ENCODE measurements at regions not wholly inside any gene's neighbourhood (a gene's known extent, or its start where the extent isn't known, plus 50 kb on each side); places are given as distances from the start of the nearest gene placed in this dataset.

- Histone ChIP-seq H3K4me1 (ENCODE audit: control insufficient read depth, insufficient read depth, low read length, unreplicated experiment) (no peaks in the 10 kb centered on the region), H3K36me3 (ENCODE audit: insufficient read depth, low read length) (no peaks in the 10 kb centered on the region), H3K27me3 (ENCODE audit: insufficient read depth, low read length) (no peaks in the 10 kb centered on the region), H2AFZ (ENCODE audit: low read length, unreplicated experiment) (no peak overlapping the region), H3K79me2 (ENCODE audit: control insufficient read depth, insufficient read depth, low read length, unreplicated experiment) (no peaks in the 10 kb centered on the region), H3K4me3 (ENCODE audit: low read depth, low read length) (no peak overlapping the region), H3K27ac (ENCODE audit: low read depth, low read length) (no peak overlapping the region)
Observed at GRCh38 chr2:857081-857480, 93.6 kb upstream of the SNTG2 start.

GRCh38 chr2:856456-856855 is 94.2 kb upstream of the SNTG2 start:
- no peaks in the 10 kb centered on the region for H3K27me3 ChIP-seq (ENCODE audit: insufficient read depth, low read length)
- H3K36me3 ChIP-seq (ENCODE audit: insufficient read depth, low read length): no peaks in the 10 kb centered on the region
- no peaks in the 10 kb centered on the region for H3K79me2 ChIP-seq (ENCODE audit: control insufficient read depth, insufficient read depth, low read length, unreplicated experiment)
- H3K27ac ChIP-seq (ENCODE audit: low read depth, low read length): no peak overlapping the region
- H3K4me3 ChIP-seq (ENCODE audit: low read depth, low read length): no peak overlapping the region
- H2AFZ ChIP-seq (ENCODE audit: low read length, unreplicated experiment): no peak overlapping the region
- H3K4me1 ChIP-seq (ENCODE audit: control insufficient read depth, insufficient read depth, low read length, unreplicated experiment): no peaks in the 10 kb centered on the region

- no peaks in the 10 kb centered on the region for H3K4me1 ChIP-seq (ENCODE audit: control insufficient read depth, insufficient read depth, low read length, unreplicated experiment)
- H3K79me2 ChIP-seq (ENCODE audit: control insufficient read depth, insufficient read depth, low read length, unreplicated experiment): no peaks in the 10 kb centered on the region
- no peaks in the 10 kb centered on the region for H3K27me3 ChIP-seq (ENCODE audit: insufficient read depth, low read length)
- no peaks in the 10 kb centered on the region for H3K36me3 ChIP-seq (ENCODE audit: insufficient read depth, low read length)
- H2AFZ ChIP-seq (ENCODE audit: low read length, unreplicated experiment): no peak overlapping the region
- H3K27ac ChIP-seq (ENCODE audit: low read depth, low read length): no peak overlapping the region
- no peak overlapping the region for H3K4me3 ChIP-seq (ENCODE audit: low read depth, low read length)
Observed at GRCh38 chr2:856041-856440, 94.6 kb upstream of the SNTG2 start.

- H3K27ac ChIP-seq (ENCODE audit: low read depth, low read length): no peak overlapping the region
- no peak overlapping the region for H2AFZ ChIP-seq (ENCODE audit: low read length, unreplicated experiment)
- no peaks in the 10 kb centered on the region for H3K4me1 ChIP-seq (ENCODE audit: control insufficient read depth, insufficient read depth, low read length, unreplicated experiment)
- H3K4me3 ChIP-seq (ENCODE audit: low read depth, low read length): no peak overlapping the region
- H3K27me3 ChIP-seq (ENCODE audit: insufficient read depth, low read length): no peaks in the 10 kb centered on the region
- H3K36me3 ChIP-seq (ENCODE audit: insufficient read depth, low read length): no peaks in the 10 kb centered on the region
- no peaks in the 10 kb centered on the region for H3K79me2 ChIP-seq (ENCODE audit: control insufficient read depth, insufficient read depth, low read length, unreplicated experiment)
Observed at GRCh38 chr2:855177-855576, 95.5 kb upstream of the SNTG2 start.

GRCh38 chr2:854460-854859 is 96.2 kb upstream of the SNTG2 start:
- H3K27me3 ChIP-seq (ENCODE audit: insufficient read depth, low read length): no peaks in the 10 kb centered on the region
- no peaks in the 10 kb centered on the region for H3K79me2 ChIP-seq (ENCODE audit: control insufficient read depth, insufficient read depth, low read length, unreplicated experiment)
- H3K4me3 ChIP-seq (ENCODE audit: low read depth, low read length): no peak overlapping the region
- no peaks in the 10 kb centered on the region for H3K4me1 ChIP-seq (ENCODE audit: control insufficient read depth, insufficient read depth, low read length, unreplicated experiment)
- H3K36me3 ChIP-seq (ENCODE audit: insufficient read depth, low read length): no peaks in the 10 kb centered on the region
- H3K27ac ChIP-seq (ENCODE audit: low read depth, low read length): no peak overlapping the region
- no peak overlapping the region for H2AFZ ChIP-seq (ENCODE audit: low read length, unreplicated experiment)

GRCh38 chr2:853203-853870 is 97.3 kb upstream of the SNTG2 start:
- Histone ChIP-seq H3K36me3 (ENCODE audit: insufficient read depth, low read length) (no peaks in the 10 kb centered on the region), H3K4me3 (ENCODE audit: low read depth, low read length) (no peak overlapping the region), H3K27ac (ENCODE audit: low read depth, low read length) (no peak overlapping the region), H3K27me3 (ENCODE audit: insufficient read depth, low read length) (no peaks in the 10 kb centered on the region), H2AFZ (ENCODE audit: low read length, unreplicated experiment) (no peak overlapping the region), H3K79me2 (ENCODE audit: control insufficient read depth, insufficient read depth, low read length, unreplicated experiment) (no peaks in the 10 kb centered on the region), H3K4me1 (ENCODE audit: control insufficient read depth, insufficient read depth, low read length, unreplicated experiment) (no peaks in the 10 kb centered on the region)

- no peaks in the 10 kb centered on the region for H3K36me3 ChIP-seq (ENCODE audit: insufficient read depth, low read length)
- no peaks in the 10 kb centered on the region for H3K79me2 ChIP-seq (ENCODE audit: control insufficient read depth, insufficient read depth, low read length, unreplicated experiment)
Observed at GRCh38 chr2:852168-852567, 98.5 kb upstream of the SNTG2 start.

GRCh38 chr2:851680-852079 is 99.0 kb upstream of the SNTG2 start:
- no peak overlapping the region for H2AFZ ChIP-seq (ENCODE audit: low read length, unreplicated experiment)
- H3K36me3 ChIP-seq (ENCODE audit: insufficient read depth, low read length): no peaks in the 10 kb centered on the region
- no peak overlapping the region for H3K27ac ChIP-seq (ENCODE audit: low read depth, low read length)
- no peaks in the 10 kb centered on the region for H3K79me2 ChIP-seq (ENCODE audit: control insufficient read depth, insufficient read depth, low read length, unreplicated experiment)
- H3K4me3 ChIP-seq (ENCODE audit: low read depth, low read length): no peak overlapping the region
- H3K4me1 ChIP-seq (ENCODE audit: control insufficient read depth, insufficient read depth, low read length, unreplicated experiment): no peaks in the 10 kb centered on the region
- H3K27me3 ChIP-seq (ENCODE audit: insufficient read depth, low read length): no peaks in the 10 kb centered on the region

More at GRCh38 chr2:852168-852567, 98.5 kb upstream of the SNTG2 start:
- H3K4me1 ChIP-seq (ENCODE audit: control insufficient read depth, insufficient read depth, low read length, unreplicated experiment): no peaks in the 10 kb centered on the region
- H2AFZ ChIP-seq (ENCODE audit: low read length, unreplicated experiment): no peak overlapping the region
- no peak overlapping the region for H3K27ac ChIP-seq (ENCODE audit: low read depth, low read length)
- H3K4me3 ChIP-seq (ENCODE audit: low read depth, low read length): no peak overlapping the region
- H3K27me3 ChIP-seq (ENCODE audit: insufficient read depth, low read length): no peaks in the 10 kb centered on the region

- H2AFZ ChIP-seq (ENCODE audit: low read length, unreplicated experiment): no peak overlapping the region
- no peaks in the 10 kb centered on the region for H3K27me3 ChIP-seq (ENCODE audit: insufficient read depth, low read length)
- no peaks in the 10 kb centered on the region for H3K79me2 ChIP-seq (ENCODE audit: control insufficient read depth, insufficient read depth, low read length, unreplicated experiment)
- H3K4me1 ChIP-seq (ENCODE audit: control insufficient read depth, insufficient read depth, low read length, unreplicated experiment): no peaks in the 10 kb centered on the region
- no peak overlapping the region for H3K4me3 ChIP-seq (ENCODE audit: low read depth, low read length)
- no peaks in the 10 kb centered on the region for H3K36me3 ChIP-seq (ENCODE audit: insufficient read depth, low read length)
- H3K27ac ChIP-seq (ENCODE audit: low read depth, low read length): no peak overlapping the region
Observed at GRCh38 chr2:851078-851477, 99.6 kb upstream of the SNTG2 start.

- H2AFZ ChIP-seq (ENCODE audit: low read length, unreplicated experiment): no peak overlapping the region
- no peaks in the 10 kb centered on the region for H3K27me3 ChIP-seq (ENCODE audit: insufficient read depth, low read length)
- no peaks in the 10 kb centered on the region for H3K4me1 ChIP-seq (ENCODE audit: control insufficient read depth, insufficient read depth, low read length, unreplicated experiment)
- H3K79me2 ChIP-seq (ENCODE audit: control insufficient read depth, insufficient read depth, low read length, unreplicated experiment): no peaks in the 10 kb centered on the region
- H3K36me3 ChIP-seq (ENCODE audit: insufficient read depth, low read length): no peaks in the 10 kb centered on the region
- no peak overlapping the region for H3K4me3 ChIP-seq (ENCODE audit: low read depth, low read length)
- H3K27ac ChIP-seq (ENCODE audit: low read depth, low read length): no peak overlapping the region
Observed at GRCh38 chr2:850429-850828, 100.2 kb upstream of the SNTG2 start.

- Histone ChIP-seq H3K27me3 (ENCODE audit: insufficient read depth, low read length) (no peaks in the 10 kb centered on the region), H3K4me3 (ENCODE audit: low read depth, low read length) (no peak overlapping the region), H3K36me3 (ENCODE audit: insufficient read depth, low read length) (no peaks in the 10 kb centered on the region), H3K79me2 (ENCODE audit: control insufficient read depth, insufficient read depth, low read length, unreplicated experiment) (no peaks in the 10 kb centered on the region), H3K4me1 (ENCODE audit: control insufficient read depth, insufficient read depth, low read length, unreplicated experiment) (no peaks in the 10 kb centered on the region), H2AFZ (ENCODE audit: low read length, unreplicated experiment) (no peak overlapping the region), H3K27ac (ENCODE audit: low read depth, low read length) (no peak overlapping the region)
Observed at GRCh38 chr2:848099-848498, 102.5 kb upstream of the SNTG2 start.

Measured in ACC112 (cell line).